H1 (cell line): ENCODE measurements at regions not wholly inside any gene's neighbourhood (a gene's known extent, or its start where the extent isn't known, plus 50 kb on each side); places are given as distances from the start of the nearest gene placed in this dataset.

Experiments
- JUN ChIP-seq: IDR thresholded peaks from 2 replicates; pipeline ENCODE4 v1.6.1; 2011; ENCODE audit warnings: low read depth, mild to moderate bottlenecking, improper control_type of control experiment, low read length
- KDM4A ChIP-seq: IDR thresholded peaks from one replicate; pipeline ENCODE4 v1.7.1; 2012; ENCODE audit warnings: low read depth, mild to moderate bottlenecking, moderate library complexity, low read length, inconsistent platforms; ENCODE audit not compliant: severe bottlenecking
- NRF1 ChIP-seq: IDR thresholded peaks from 2 replicates; pipeline ENCODE4 v1.6.1; 2011; ENCODE audit warnings: mild to moderate bottlenecking, low read depth, low read length, improper control_type of control experiment
- POLR2AphosphoS5 ChIP-seq: IDR thresholded peaks from 2 replicates; pipeline ENCODE4 v1.6.1; 2011; ENCODE audit warnings: low read depth, low read length
- RNF2 ChIP-seq: fragments of 200-900, 300-1000 bp; sonication (generic); IDR thresholded peaks from 2 replicates; pipeline ENCODE4 v1.7.1; 2016; ENCODE audit warnings: borderline replicate concordance, low read depth, mild to moderate bottlenecking, antibody characterized with exemption, low read length; ENCODE audit not compliant: poor library complexity, severe bottlenecking; ENCODE audit errors: missing control alignments
- SIRT6 ChIP-seq: IDR thresholded peaks from one replicate; pipeline ENCODE4 v1.7.1; 2012; ENCODE audit warnings: low read length, inconsistent platforms
- SP4 ChIP-seq: IDR thresholded peaks from 2 replicates; pipeline ENCODE4 v1.6.1; 2012; ENCODE audit warnings: low read length, inconsistent platforms
- TF ChIP-seq, protein P1 (sequence below): fragments of 300-600 bp; sonication (generic); IDR thresholded peaks from 2 replicates; pipeline ENCODE4 v1.7.1; 2012; ENCODE audit warnings: low read length, moderate library complexity, mild to moderate bottlenecking, inconsistent platforms; ENCODE audit not compliant: insufficient replicate concordance
- TF ChIP-seq, protein P2 (sequence below), 3 experiments: IDR thresholded peaks; 1 replicate in 2 of 3; 2 replicates in 1 of 3; pipeline versions ENCODE4 v1.5.1 to v1.6.1; 2011; ENCODE audit warnings: low read length in 3 of 3, mild to moderate bottlenecking in 3 of 3, inconsistent platforms in 2 of 3, low read depth in 1 of 3, moderate library complexity in 1 of 3; ENCODE audit not compliant: insufficient read depth in 1 of 3; ENCODE audit errors: control extremely low read depth in 1 of 3

GRCh38 chr14:56900726-56901125 is 90.4 kb upstream of the OTX2 start (continued):
- TF ChIP-seq, protein P1, sequence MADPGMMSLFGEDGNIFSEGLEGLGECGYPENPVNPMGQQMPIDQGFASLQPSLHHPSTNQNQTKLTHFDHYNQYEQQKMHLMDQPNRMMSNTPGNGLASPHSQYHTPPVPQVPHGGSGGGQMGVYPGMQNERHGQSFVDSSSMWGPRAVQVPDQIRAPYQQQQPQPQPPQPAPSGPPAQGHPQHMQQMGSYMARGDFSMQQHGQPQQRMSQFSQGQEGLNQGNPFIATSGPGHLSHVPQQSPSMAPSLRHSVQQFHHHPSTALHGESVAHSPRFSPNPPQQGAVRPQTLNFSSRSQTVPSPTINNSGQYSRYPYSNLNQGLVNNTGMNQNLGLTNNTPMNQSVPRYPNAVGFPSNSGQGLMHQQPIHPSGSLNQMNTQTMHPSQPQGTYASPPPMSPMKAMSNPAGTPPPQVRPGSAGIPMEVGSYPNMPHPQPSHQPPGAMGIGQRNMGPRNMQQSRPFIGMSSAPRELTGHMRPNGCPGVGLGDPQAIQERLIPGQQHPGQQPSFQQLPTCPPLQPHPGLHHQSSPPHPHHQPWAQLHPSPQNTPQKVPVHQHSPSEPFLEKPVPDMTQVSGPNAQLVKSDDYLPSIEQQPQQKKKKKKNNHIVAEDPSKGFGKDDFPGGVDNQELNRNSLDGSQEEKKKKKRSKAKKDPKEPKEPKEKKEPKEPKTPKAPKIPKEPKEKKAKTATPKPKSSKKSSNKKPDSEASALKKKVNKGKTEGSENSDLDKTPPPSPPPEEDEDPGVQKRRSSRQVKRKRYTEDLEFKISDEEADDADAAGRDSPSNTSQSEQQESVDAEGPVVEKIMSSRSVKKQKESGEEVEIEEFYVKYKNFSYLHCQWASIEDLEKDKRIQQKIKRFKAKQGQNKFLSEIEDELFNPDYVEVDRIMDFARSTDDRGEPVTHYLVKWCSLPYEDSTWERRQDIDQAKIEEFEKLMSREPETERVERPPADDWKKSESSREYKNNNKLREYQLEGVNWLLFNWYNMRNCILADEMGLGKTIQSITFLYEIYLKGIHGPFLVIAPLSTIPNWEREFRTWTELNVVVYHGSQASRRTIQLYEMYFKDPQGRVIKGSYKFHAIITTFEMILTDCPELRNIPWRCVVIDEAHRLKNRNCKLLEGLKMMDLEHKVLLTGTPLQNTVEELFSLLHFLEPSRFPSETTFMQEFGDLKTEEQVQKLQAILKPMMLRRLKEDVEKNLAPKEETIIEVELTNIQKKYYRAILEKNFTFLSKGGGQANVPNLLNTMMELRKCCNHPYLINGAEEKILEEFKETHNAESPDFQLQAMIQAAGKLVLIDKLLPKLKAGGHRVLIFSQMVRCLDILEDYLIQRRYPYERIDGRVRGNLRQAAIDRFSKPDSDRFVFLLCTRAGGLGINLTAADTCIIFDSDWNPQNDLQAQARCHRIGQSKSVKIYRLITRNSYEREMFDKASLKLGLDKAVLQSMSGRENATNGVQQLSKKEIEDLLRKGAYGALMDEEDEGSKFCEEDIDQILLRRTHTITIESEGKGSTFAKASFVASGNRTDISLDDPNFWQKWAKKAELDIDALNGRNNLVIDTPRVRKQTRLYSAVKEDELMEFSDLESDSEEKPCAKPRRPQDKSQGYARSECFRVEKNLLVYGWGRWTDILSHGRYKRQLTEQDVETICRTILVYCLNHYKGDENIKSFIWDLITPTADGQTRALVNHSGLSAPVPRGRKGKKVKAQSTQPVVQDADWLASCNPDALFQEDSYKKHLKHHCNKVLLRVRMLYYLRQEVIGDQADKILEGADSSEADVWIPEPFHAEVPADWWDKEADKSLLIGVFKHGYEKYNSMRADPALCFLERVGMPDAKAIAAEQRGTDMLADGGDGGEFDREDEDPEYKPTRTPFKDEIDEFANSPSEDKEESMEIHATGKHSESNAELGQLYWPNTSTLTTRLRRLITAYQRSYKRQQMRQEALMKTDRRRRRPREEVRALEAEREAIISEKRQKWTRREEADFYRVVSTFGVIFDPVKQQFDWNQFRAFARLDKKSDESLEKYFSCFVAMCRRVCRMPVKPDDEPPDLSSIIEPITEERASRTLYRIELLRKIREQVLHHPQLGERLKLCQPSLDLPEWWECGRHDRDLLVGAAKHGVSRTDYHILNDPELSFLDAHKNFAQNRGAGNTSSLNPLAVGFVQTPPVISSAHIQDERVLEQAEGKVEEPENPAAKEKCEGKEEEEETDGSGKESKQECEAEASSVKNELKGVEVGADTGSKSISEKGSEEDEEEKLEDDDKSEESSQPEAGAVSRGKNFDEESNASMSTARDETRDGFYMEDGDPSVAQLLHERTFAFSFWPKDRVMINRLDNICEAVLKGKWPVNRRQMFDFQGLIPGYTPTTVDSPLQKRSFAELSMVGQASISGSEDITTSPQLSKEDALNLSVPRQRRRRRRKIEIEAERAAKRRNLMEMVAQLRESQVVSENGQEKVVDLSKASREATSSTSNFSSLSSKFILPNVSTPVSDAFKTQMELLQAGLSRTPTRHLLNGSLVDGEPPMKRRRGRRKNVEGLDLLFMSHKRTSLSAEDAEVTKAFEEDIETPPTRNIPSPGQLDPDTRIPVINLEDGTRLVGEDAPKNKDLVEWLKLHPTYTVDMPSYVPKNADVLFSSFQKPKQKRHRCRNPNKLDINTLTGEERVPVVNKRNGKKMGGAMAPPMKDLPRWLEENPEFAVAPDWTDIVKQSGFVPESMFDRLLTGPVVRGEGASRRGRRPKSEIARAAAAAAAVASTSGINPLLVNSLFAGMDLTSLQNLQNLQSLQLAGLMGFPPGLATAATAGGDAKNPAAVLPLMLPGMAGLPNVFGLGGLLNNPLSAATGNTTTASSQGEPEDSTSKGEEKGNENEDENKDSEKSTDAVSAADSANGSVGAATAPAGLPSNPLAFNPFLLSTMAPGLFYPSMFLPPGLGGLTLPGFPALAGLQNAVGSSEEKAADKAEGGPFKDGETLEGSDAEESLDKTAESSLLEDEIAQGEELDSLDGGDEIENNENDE: no peak
- TF ChIP-seq SIRT6: no peak
- TF ChIP-seq, protein P2, sequence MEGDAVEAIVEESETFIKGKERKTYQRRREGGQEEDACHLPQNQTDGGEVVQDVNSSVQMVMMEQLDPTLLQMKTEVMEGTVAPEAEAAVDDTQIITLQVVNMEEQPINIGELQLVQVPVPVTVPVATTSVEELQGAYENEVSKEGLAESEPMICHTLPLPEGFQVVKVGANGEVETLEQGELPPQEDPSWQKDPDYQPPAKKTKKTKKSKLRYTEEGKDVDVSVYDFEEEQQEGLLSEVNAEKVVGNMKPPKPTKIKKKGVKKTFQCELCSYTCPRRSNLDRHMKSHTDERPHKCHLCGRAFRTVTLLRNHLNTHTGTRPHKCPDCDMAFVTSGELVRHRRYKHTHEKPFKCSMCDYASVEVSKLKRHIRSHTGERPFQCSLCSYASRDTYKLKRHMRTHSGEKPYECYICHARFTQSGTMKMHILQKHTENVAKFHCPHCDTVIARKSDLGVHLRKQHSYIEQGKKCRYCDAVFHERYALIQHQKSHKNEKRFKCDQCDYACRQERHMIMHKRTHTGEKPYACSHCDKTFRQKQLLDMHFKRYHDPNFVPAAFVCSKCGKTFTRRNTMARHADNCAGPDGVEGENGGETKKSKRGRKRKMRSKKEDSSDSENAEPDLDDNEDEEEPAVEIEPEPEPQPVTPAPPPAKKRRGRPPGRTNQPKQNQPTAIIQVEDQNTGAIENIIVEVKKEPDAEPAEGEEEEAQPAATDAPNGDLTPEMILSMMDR (IDR thresholded peaks at IDR 0.05; ENCODE audit: control extremely low read depth in 1 of 3, insufficient read depth in 1 of 3, low read depth in 1 of 3, low read length in 3 of 3): no peak
- no peak for TF ChIP-seq SP4
- no peak for TF ChIP-seq RNF2
- no peak for TF ChIP-seq KDM4A
- no peak for TF ChIP-seq NRF1
- TF ChIP-seq POLR2AphosphoS5: no peak
- no peak for TF ChIP-seq JUN
